NCI-H446 (cell line): ENCODE measurements at regions not wholly inside any gene's neighbourhood (a gene's known extent, or its start where the extent isn't known, plus 50 kb on each side); places are given as distances from the start of the nearest gene placed in this dataset.

Experiments
- DNase-seq, 2 experiments: peaks; one replicate each; lab custom pipeline; 2025; lab: John Stamatoyannopoulos, UW

DNA sequence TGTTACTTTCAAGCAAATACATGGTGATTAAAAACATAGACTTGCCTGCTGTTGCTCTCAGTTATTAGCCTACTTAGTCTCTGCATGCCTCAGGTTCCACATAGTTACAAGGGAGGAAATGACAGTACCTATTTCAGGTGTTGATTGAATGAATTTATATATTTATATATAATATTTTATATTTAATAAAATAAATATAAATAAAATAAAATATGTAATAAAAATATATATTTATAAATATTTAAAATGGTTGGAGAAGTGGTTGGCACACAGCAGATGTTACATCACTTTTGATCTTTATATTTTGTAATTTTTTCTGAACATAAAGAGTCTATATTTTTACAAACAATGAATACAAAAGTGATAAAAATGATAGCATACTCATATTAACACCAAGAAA is 716.0 kb upstream of the EYS start:
- DNase-seq = no peak

- DNase-seq = no peak
Measured at GRCh38 chr6:66421570-66421969, 714.5 kb upstream of the EYS start.

GRCh38 chr6:66418906-66419305 is 711.9 kb upstream of the EYS start:
- DNase-seq = no peak

- no peak for DNase-seq
Measured at GRCh38 chr6:66403966-66404365, 696.9 kb upstream of the EYS start.

DNA sequence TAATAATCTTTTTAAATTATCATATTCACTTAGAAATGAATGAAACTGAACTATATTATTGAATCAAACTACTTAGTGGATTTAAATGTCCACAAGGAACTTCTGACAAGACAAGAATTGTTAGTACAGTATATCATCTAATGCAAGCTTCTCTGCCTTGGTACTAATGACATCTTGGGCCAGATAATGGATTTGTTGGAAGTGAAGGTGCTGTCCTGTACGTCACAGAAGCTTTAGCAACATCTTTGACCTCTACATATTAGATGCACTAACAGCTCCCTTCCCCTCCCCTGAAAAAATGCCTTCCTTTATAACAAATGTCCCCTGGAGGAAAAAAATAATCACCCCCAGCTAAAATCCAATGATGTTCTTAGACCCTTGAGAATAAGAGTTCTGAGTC is 695.8 kb upstream of the EYS start:
- no peak for DNase-seq

DNA sequence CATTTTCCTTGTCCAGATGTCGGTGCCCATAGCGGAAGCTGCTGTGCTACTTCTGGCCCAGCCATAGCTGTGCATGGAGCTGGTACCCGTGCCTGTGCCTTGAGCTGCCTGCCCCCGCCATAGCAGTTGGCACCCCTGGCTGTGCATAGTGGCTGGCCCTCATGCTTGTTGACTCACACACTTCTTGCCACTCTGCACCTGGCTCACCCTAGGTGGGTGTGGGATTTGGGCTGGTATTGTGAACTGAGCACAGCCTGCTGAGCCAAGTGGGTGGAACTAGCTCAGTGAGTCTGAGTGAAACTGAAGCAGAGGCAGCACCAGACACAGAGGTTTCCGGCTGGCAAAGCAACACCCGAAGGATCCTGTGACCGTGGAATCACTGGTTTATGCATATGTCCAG is 689.5 kb upstream of the EYS start:
- no peak for DNase-seq

GRCh38 chr6:66396145-66396544 is 689.1 kb upstream of the EYS start:
- DNase-seq = no peak

- no peak for DNase-seq
Measured at GRCh38 chr6:66390393-66390792, 683.4 kb upstream of the EYS start.

DNA sequence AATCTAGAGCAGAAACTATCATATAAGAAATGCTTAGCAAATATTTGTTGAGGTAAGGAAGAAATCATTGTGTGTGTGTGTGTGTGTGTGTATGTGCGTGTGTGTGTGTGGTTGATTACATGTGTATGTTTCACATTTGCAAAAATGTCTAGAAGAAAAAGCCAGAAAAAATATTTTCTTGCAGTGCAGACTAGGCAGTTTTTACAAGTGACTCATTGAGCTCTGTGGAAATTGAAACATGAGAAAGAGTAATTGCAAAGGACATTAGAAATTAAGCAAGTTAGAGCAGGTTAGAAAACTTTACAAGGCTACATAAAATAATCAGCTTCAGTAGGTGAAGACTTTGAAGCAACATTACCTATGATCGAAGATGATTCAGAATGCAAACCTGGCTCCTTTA is 669.0 kb upstream of the EYS start:
- no peak for DNase-seq

DNA sequence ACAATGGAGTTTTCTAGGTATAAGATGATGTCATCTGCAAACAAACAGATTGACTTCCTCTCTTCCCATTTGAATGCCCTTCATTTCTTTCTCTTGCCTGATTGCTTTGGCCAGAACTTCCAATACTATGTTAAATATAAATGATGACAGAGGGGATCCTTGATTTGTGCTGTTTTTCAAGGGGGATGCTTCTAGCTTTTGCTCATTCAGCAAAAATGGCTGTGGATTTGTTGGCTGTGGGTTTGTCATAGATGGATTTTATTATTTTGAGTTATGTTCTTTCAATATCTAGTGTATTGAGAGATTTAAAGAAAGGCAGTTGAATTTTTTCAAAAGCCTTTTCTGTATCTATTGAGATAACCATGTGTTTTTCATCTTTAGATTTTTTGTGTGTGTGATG is 662.4 kb upstream of the EYS start:
- no peak for DNase-seq

DNA sequence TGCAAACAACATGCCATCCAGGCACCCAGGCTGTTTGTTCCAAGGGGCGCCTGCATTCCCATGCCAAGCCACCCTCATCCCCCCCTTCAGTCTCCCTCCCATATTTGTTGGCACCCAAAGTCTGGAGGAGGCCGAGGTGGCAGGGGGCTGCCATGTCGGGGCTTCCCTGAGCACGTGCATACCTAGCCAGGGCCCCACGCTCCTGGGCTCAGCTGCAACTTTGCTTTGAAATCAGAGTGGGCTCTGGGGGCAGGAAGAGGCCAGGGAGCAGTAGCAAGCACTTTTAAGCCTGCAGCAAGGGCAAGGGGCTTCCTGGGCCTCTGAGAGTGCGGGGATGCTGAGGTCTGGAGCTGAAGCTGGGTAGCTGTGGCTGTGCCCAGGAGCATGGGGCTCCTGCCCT is 655.9 kb upstream of the EYS start:
- no peak for DNase-seq

DNA sequence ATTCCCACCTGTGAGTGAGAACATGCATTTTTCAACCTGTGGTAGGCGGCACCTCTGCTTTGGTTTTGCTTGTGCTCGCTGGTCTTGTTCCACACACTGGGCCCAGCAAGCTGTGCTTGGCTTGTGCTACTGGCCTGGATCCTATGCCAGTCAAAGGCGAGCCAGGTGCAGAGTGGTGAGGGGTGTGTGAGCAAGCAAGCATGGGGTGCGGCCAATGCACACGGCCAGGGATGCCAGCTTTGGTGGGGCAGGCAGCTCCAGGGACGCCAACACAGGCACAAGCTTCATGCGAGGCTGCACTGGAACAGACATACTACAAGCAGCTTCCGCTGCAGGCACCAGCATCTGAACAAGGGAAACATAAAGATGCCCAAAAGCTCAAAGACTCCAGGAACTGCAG is 654.9 kb upstream of the EYS start:
- DNase-seq = no peak

- DNase-seq = no peak
Measured at GRCh38 chr6:66357781-66358180, 650.8 kb upstream of the EYS start.

- DNase-seq = no peak
Measured at GRCh38 chr6:66355471-66355870, 648.4 kb upstream of the EYS start.

- DNase-seq = no peak
Measured at GRCh38 chr6:66344796-66345195, 637.8 kb upstream of the EYS start.

- no peak for DNase-seq
Measured at GRCh38 chr6:66340736-66341135, 633.7 kb upstream of the EYS start.

GRCh38 chr6:66336176-66336575 is 629.1 kb upstream of the EYS start:
- DNase-seq = no peak

- no peak for DNase-seq
Measured at GRCh38 chr6:66328200-66328599, 621.2 kb upstream of the EYS start.

GRCh38 chr6:66326228-66326627 is 619.2 kb upstream of the EYS start:
- DNase-seq = no peak

- DNase-seq = no peak
Measured at GRCh38 chr6:66321017-66321416, 614.0 kb upstream of the EYS start.

DNA sequence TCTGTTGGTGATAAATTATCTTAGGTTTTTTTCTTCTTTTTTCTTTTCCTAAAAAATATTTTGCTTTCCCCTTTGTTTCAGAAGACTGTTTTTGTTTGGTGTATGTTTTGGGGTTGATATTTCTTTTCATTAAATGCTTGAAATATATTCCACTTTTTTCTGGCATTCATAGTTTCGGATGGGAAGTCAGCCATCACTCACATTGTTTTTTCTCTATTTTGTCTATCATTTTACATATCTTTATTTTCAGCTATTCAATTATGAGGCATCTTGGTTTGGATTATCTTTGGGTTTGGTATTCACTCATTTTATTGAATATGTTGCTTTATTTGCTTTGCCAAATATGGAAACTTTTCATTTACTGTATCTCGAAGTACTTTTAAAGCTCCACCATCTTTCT is 600.5 kb upstream of the EYS start:
- no peak for DNase-seq

GRCh38 chr6:66291905-66292304 is 584.9 kb upstream of the EYS start:
- DNase-seq = no peak

DNA sequence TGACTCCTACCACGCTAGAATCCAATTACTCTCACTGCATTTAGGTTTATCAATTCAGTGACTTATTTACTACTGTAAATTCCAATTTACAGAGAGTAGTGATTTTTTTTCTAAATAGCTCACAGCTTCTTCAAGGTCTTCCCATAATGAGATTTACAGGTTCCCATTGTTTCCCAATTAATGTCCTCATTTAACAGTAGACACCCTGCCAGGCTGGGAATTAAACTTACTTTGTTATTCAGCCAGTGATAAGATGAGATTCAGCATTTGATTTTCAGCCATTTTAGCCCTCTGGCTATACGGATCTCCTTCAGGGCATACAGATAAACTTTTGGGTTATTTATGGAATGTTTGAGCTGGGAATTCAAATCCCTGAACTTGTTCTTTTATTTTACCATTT is 582.9 kb upstream of the EYS start:
- no peak for DNase-seq

- DNase-seq = no peak
Measured at GRCh38 chr6:66278115-66278514, 571.1 kb upstream of the EYS start.

GRCh38 chr6:66277400-66277799 is 570.4 kb upstream of the EYS start:
- no peak for DNase-seq
